ENCODE measurements at regions not wholly inside any gene's neighbourhood (a gene's known extent, or its start where the extent isn't known, plus 50 kb on each side); places are given as distances from the start of the nearest gene placed in this dataset.

- no peak for FAIRE-seq
- RAD21 ChIA-PET (ENCODE audit: unreplicated experiment) = no interaction called here
These were observed 58.9 kb upstream of the NXT1 start for GRCh38 chr20:23291575-23292240.

More at GRCh38 chr20:23291575-23292240, 58.9 kb upstream of the NXT1 start:
- H3K4me2 ChIP-seq (ENCODE audit: control insufficient read depth, insufficient read depth) = no peak overlapping the region
- DNase-seq (ENCODE audit: low read depth, low spot score) = no peak
- H4K20me1 ChIP-seq (ENCODE audit: control insufficient read depth, insufficient read depth) = no peaks in the 10 kb centered on the region
- BruUV-seq (replicated peaks) = no TSS peak
- ATAC-seq = no peak
- H3K27ac ChIP-seq (ENCODE audit: control insufficient read depth, insufficient read depth) = no peak overlapping the region
- WGBS (ENCODE audit: insufficient coverage, insufficient replicate concordance, low lambda C conversion rate, missing lambda C conversion rate) = 79% methylated on average over 13 of the region's 14 CpGs
- ChIA-PET POLR2A (no interaction called here), SMC1A (ENCODE audit: uncharacterized antibody, unreplicated experiment) (no interaction called here), CTCF (interaction anchor here (1.1 kb wide), 1 partner anchor 9 kb away, joined by 3 read pairs; no protein-coding TSS in a partner anchor)
- no peaks in the 10 kb centered on the region for H3K9me3 ChIP-seq (replicated peaks; ENCODE audit: control insufficient read depth, insufficient read depth, low read length)
- H3K27me3 ChIP-seq (replicated peaks in 1 of 2; ENCODE audit: control insufficient read depth in 2 of 2, insufficient read depth in 2 of 2, low read length in 1 of 2) = no peaks in the 10 kb centered on the region; a peak in 2 of 4 replicates
- no peak overlapping the region for H2AFZ ChIP-seq (ENCODE audit: control insufficient read depth, low read depth, low read length)
- intact Hi-C loops (cut with micrococcal nuclease; ENCODE audit: unreplicated experiment) (no loop called here), in situ Hi-C loops (cut with MboI) (no loop called here)
- no peak overlapping the region for H3K9ac ChIP-seq (ENCODE audit: control insufficient read depth, insufficient read depth, low read length)
- no peak for TF ChIP-seq BHLHE40 (IDR thresholded peaks at IDR 0.05; ENCODE audit: borderline replicate concordance in 1 of 2, low read depth in 2 of 2, low read length in 1 of 2)
- TF ChIP-seq POLR2AphosphoS2 (IDR thresholded peaks at IDR 0.05; ENCODE audit: low read depth, low read length) = no peak
- TF ChIP-seq EGR1 (IDR thresholded peaks at IDR 0.05; ENCODE audit: borderline replicate concordance in 1 of 2, low read depth in 2 of 2, low read length in 2 of 2) = no peak
- no peak for TF ChIP-seq ATF3 (IDR thresholded peaks at IDR 0.05; ENCODE audit: borderline replicate concordance, extremely low read depth, low read depth, low read length)
- TF ChIP-seq CTCF (IDR thresholded peaks at IDR 0.05 in 2 of 3, conservative IDR thresholded peaks at IDR 0.05 in 1 of 3; ENCODE audit: control insufficient read depth in 2 of 3, extremely low read depth in 1 of 3, insufficient read depth in 1 of 3, low read depth in 3 of 3, low read length in 3 of 3) = no peak
- TF ChIP-seq IRF5 (IDR thresholded peaks at IDR 0.05; ENCODE audit: borderline replicate concordance) = no peak
- no peak for TF ChIP-seq FOXM1 (IDR thresholded peaks at IDR 0.05; ENCODE audit: low read depth, low read length)
- no peak for TF ChIP-seq EED (IDR thresholded peaks at IDR 0.05; ENCODE audit: low read depth)
- no peak for TF ChIP-seq MEF2A (IDR thresholded peaks at IDR 0.05; ENCODE audit: insufficient read depth, low read depth, low read length)
- no peak for TF ChIP-seq JUNB (IDR thresholded peaks at IDR 0.05)
- no peaks in the 10 kb centered on the region for H3K4me1 ChIP-seq (ENCODE audit: control insufficient read depth, insufficient read depth, low read length)
- H3K36me3 ChIP-seq (ENCODE audit: control insufficient read depth in 2 of 2, insufficient read depth in 2 of 2, low read length in 1 of 2) = no peaks in the 10 kb centered on the region
- H3K4me3 ChIP-seq = no peak overlapping the region
- H3K79me2 ChIP-seq (ENCODE audit: control insufficient read depth, insufficient read depth, low read length) = no peaks in the 10 kb centered on the region

Data from GM12878 (cell line).